ENCODE measurements at regions not wholly inside any gene's neighbourhood (a gene's known extent, or its start where the extent isn't known, plus 50 kb on each side); places are given as distances from the start of the nearest gene placed in this dataset.

DNA sequence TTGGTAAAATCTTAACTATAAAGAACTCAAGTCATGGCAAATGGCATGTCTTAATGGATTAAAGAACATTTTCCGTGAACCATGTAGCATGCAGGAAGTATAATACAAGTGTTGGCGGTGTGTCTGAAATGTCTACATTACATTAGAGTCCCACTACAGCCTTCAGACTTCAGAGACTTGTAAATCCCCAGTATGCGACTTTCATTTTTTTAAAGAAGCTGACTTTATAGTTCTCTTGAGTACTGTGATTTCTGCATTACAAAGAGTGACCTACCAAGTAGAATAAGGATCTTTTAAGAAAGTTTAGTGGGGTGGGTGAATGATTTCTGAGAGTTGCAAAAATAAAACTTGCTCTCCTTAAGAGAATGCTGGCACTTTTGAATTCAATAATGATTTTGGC lies 140.7 kb upstream of the FN1 start (continued):
- TF ChIP-seq NR1H2 (CRISPR knock-in tag; IDR thresholded peaks at IDR 0.05) (no peak), ZNF232 (CRISPR knock-in tag; IDR thresholded peaks at IDR 0.05) (no peak)
- TF ChIP-seq, protein P1, sequence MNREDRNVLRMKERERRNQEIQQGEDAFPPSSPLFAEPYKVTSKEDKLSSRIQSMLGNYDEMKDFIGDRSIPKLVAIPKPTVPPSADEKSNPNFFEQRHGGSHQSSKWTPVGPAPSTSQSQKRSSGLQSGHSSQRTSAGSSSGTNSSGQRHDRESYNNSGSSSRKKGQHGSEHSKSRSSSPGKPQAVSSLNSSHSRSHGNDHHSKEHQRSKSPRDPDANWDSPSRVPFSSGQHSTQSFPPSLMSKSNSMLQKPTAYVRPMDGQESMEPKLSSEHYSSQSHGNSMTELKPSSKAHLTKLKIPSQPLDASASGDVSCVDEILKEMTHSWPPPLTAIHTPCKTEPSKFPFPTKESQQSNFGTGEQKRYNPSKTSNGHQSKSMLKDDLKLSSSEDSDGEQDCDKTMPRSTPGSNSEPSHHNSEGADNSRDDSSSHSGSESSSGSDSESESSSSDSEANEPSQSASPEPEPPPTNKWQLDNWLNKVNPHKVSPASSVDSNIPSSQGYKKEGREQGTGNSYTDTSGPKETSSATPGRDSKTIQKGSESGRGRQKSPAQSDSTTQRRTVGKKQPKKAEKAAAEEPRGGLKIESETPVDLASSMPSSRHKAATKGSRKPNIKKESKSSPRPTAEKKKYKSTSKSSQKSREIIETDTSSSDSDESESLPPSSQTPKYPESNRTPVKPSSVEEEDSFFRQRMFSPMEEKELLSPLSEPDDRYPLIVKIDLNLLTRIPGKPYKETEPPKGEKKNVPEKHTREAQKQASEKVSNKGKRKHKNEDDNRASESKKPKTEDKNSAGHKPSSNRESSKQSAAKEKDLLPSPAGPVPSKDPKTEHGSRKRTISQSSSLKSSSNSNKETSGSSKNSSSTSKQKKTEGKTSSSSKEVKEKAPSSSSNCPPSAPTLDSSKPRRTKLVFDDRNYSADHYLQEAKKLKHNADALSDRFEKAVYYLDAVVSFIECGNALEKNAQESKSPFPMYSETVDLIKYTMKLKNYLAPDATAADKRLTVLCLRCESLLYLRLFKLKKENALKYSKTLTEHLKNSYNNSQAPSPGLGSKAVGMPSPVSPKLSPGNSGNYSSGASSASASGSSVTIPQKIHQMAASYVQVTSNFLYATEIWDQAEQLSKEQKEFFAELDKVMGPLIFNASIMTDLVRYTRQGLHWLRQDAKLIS (CRISPR knock-in tag; IDR thresholded peaks at IDR 0.05; ENCODE audit: borderline replicate concordance), result no peak

DNA sequence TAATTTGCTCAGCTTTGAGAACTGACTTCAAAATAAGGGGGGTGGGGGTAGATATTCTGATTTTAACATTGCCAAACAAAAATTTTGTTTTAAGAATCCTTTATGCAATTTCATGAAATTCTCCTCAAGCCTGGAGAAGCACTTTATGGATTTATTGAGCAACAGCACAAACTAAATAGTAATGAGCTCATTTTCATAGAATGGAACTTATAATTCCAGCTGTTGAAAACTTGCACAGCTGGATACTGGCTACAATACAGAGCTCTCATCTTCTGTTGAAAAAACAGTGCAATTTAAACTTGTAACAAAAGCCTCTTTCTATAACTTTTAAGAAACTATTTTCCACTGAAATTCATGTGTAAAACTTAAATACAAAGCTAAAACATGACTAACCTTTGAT lies 137.6 kb upstream of the FN1 start:
- ATAC-seq (no peak), DNase-seq (ENCODE audit: low spot score) (no peak)
- ChIA-PET CTCF (no interaction called here), POLR2A (no interaction called here)
- Mint-ChIP-seq H3K9me3 (no peaks in the 10 kb centered on the region), H3K36me3 (no peaks in the 10 kb centered on the region), H3K4me1 (no peaks in the 10 kb centered on the region; the same call in 1 of the 2 replicates), H3K27me3 (ENCODE audit: low read depth) (no peaks in the 10 kb centered on the region), H3K4me3 (no peak overlapping the region), H3K27ac (no peak overlapping the region)
- TF ChIP-seq CBFB (CRISPR knock-in tag; IDR thresholded peaks at IDR 0.05; ENCODE audit: low read depth), result no peak
- no peak for TF ChIP-seq SOX15 (CRISPR knock-in tag; IDR thresholded peaks at IDR 0.05)
- no peak for TF ChIP-seq SMAD3 (CRISPR knock-in tag; IDR thresholded peaks at IDR 0.05; ENCODE audit: borderline replicate concordance)
- TF ChIP-seq NFATC4 (CRISPR knock-in tag; IDR thresholded peaks at IDR 0.05), result no peak
- TF ChIP-seq MLX (CRISPR knock-in tag; IDR thresholded peaks at IDR 0.05), result no peak
- TF ChIP-seq, protein P2, sequence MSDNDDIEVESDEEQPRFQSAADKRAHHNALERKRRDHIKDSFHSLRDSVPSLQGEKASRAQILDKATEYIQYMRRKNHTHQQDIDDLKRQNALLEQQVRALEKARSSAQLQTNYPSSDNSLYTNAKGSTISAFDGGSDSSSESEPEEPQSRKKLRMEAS (CRISPR knock-in tag; IDR thresholded peaks at IDR 0.05), result no peak
- no peak for TF ChIP-seq NFYB (CRISPR knock-in tag; conservative IDR thresholded peaks at IDR 0.05; ENCODE audit: low read depth)
- TF ChIP-seq SMAD4 (CRISPR knock-in tag; IDR thresholded peaks at IDR 0.05), result no peak

DNA sequence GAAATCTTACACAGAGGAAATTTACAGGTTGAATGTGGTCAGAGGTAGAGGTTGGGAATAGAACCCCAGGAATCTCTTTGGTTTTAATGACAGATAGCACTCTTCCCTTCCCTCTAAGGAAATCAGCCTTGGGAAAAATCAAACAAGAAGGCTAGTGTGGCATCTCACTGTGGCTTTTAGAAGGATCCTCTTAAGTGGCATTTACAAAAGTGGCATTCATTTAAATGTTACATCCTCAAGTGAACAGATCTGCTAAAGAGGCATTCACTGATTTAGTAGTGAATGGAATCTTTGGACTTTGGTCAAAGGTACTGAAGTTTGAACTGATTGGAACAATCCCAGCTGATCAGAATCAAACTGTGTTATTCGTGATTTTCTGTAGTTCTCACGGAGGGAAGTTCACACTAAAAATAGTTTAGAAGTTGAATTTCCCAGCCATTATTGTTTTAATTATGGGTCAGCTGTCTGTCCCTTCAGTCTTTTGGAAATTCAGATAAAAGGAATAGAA lies 136.5 kb upstream of the FN1 start:
- H3K4me3 Mint-ChIP-seq, result no peak overlapping the region
- H3K4me1 Mint-ChIP-seq, result no peaks in the 10 kb centered on the region; the same call in 1 of the 2 replicates
- POLR2A ChIA-PET, result no interaction called here
- CTCF ChIA-PET, result no interaction called here
- ATAC-seq (no peak), DNase-seq (ENCODE audit: low spot score) (no peak)
- no peaks in the 10 kb centered on the region for H3K27me3 Mint-ChIP-seq (ENCODE audit: low read depth)
- H3K27ac Mint-ChIP-seq, result no peak overlapping the region
- no peaks in the 10 kb centered on the region for H3K9me3 Mint-ChIP-seq
- H3K36me3 Mint-ChIP-seq, result no peaks in the 10 kb centered on the region
- TF ChIP-seq JAZF1 (CRISPR knock-in tag; IDR thresholded peaks at IDR 0.05) (no peak), ZNF263 (CRISPR knock-in tag; IDR thresholded peaks at IDR 0.05; ENCODE audit: low read depth) (no peak), GABPB1 (CRISPR knock-in tag; IDR thresholded peaks at IDR 0.05) (no peak), ZNF416 (CRISPR knock-in tag; IDR thresholded peaks at IDR 0.05) (no peak), TCF7 (CRISPR knock-in tag; IDR thresholded peaks at IDR 0.05; ENCODE audit: low read depth) (no peak), NFE2L1 (CRISPR knock-in tag; IDR thresholded peaks at IDR 0.05) (no peak), ZNF232 (CRISPR knock-in tag; IDR thresholded peaks at IDR 0.05) (no peak), MLX (CRISPR knock-in tag; IDR thresholded peaks at IDR 0.05) (no peak), ZNF396 (CRISPR knock-in tag; IDR thresholded peaks at IDR 0.05; ENCODE audit: borderline replicate concordance) (no peak), IRF1 (CRISPR knock-in tag; IDR thresholded peaks at IDR 0.05) (no peak)
- TF ChIP-seq, protein P3, sequence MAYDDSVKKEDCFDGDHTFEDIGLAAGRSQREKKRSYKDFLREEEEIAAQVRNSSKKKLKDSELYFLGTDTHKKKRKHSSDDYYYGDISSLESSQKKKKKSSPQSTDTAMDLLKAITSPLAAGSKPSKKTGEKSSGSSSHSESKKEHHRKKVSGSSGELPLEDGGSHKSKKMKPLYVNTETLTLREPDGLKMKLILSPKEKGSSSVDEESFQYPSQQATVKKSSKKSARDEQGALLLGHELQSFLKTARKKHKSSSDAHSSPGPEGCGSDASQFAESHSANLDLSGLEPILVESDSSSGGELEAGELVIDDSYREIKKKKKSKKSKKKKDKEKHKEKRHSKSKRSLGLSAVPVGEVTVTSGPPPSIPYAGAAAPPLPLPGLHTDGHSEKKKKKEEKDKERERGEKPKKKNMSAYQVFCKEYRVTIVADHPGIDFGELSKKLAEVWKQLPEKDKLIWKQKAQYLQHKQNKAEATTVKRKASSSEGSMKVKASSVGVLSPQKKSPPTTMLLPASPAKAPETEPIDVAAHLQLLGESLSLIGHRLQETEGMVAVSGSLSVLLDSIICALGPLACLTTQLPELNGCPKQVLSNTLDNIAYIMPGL (CRISPR knock-in tag; IDR thresholded peaks at IDR 0.05), result no peak
